ENCODE measurements at regions not wholly inside any gene's neighbourhood (a gene's known extent, or its start where the extent isn't known, plus 50 kb on each side); places are given as distances from the start of the nearest gene placed in this dataset.

DNA sequence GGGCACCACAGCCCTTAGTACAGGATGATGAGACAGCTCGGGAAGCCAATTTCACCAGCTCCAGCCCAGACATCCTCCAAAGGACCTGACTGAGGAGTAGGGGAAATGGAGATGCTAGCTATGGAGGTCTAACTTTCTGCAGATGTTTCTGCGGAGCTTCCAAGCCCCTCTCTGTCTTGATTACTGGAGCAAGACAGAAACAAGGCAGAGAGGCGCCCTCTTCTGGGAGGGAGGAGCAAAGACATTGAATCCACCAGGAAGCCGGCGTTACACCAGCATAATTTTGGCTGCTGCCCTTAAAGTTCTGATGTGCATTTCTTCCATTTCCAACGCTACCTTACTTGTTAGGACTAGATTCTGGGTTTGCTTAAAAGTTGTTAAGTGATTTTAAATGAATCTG is 107.3 kb upstream of the HSD17B12 start:
- Histone ChIP-seq H4K20me1 (ENCODE audit: control insufficient read depth, insufficient read depth, low read length, poor library complexity, severe bottlenecking) (no peaks in the 10 kb centered on the region), H3K36me3 (replicated peaks in 1 of 2; ENCODE audit: control extremely low read depth in 1 of 2, control insufficient read depth in 1 of 2, extremely low read depth in 1 of 2, insufficient read depth in 2 of 2, low read length in 1 of 2) (no peaks in the 10 kb centered on the region), H3K4me3 (ENCODE audit: control extremely low read depth in 1 of 5, extremely low read depth in 1 of 5, insufficient read depth in 1 of 5, low read depth in 2 of 5, low read length in 4 of 5) (no peak overlapping the region), H3K79me2 (ENCODE audit: control insufficient read depth, insufficient read depth, low read length) (no peaks in the 10 kb centered on the region), H3K4me1 (ENCODE audit: control insufficient read depth in 2 of 2, insufficient read depth in 2 of 2, low read length in 2 of 2) (peaks cover 3 to 23% of the 10 kb centered on the region in 2 donors), H3K9ac (ENCODE audit: low read length) (no peak overlapping the region), H3K4me2 (replicated peaks; ENCODE audit: low read depth, low read length, poor library complexity, severe bottlenecking) (no peak overlapping the region), H2AFZ (ENCODE audit: insufficient read depth, low read depth, low read length, poor library complexity, severe bottlenecking) (no peak overlapping the region), H3K27me3 (replicated peaks in 1 of 4; ENCODE audit: control extremely low read depth in 1 of 4, control insufficient read depth in 3 of 4, insufficient read depth in 4 of 4, low read length in 3 of 4) (peaks cover 0 to 70% (median 52%) of the 10 kb centered on the region in 4 experiments), H3K27ac (ENCODE audit: low read length in 2 of 2) (no peak overlapping the region), H3K9me3 (ENCODE audit: control extremely low read depth in 1 of 3, control insufficient read depth in 2 of 3, insufficient read depth in 1 of 3, low read length in 2 of 3) (peaks cover 0 to 14% (median 0%) of the 10 kb centered on the region in 3 donors)
- Mint-ChIP-seq H3K9me3 (ENCODE audit: insufficient read depth) (no peaks in the 10 kb centered on the region), H3K4me1 (peaks cover 21% of the 10 kb centered on the region), H3K27ac (no peak overlapping the region), H3K27me3 (peaks cover 95% of the 10 kb centered on the region), H3K4me3 (no peak overlapping the region)
- whole genome bisulfite sequencing (ENCODE audit: insufficient coverage), result 0% methylated on average over 1 of the region's 6 CpGs
- POLR2A ChIA-PET, result no interaction called here
- TF ChIP-seq EZH2 (IDR thresholded peaks at IDR 0.05; ENCODE audit: borderline replicate concordance, insufficient read depth, low read depth, low read length, poor library complexity, severe bottlenecking), result no peak
- TF ChIP-seq, protein P1, sequence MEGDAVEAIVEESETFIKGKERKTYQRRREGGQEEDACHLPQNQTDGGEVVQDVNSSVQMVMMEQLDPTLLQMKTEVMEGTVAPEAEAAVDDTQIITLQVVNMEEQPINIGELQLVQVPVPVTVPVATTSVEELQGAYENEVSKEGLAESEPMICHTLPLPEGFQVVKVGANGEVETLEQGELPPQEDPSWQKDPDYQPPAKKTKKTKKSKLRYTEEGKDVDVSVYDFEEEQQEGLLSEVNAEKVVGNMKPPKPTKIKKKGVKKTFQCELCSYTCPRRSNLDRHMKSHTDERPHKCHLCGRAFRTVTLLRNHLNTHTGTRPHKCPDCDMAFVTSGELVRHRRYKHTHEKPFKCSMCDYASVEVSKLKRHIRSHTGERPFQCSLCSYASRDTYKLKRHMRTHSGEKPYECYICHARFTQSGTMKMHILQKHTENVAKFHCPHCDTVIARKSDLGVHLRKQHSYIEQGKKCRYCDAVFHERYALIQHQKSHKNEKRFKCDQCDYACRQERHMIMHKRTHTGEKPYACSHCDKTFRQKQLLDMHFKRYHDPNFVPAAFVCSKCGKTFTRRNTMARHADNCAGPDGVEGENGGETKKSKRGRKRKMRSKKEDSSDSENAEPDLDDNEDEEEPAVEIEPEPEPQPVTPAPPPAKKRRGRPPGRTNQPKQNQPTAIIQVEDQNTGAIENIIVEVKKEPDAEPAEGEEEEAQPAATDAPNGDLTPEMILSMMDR (IDR thresholded peaks at IDR 0.05), result no peak
- DNase-seq (no peak), ATAC-seq (ENCODE audit: low read depth) (no peak)
- CTCF ChIA-PET, result no interaction called here
- intact Hi-C loops (cut with micrococcal nuclease), result no loop called here

DNA sequence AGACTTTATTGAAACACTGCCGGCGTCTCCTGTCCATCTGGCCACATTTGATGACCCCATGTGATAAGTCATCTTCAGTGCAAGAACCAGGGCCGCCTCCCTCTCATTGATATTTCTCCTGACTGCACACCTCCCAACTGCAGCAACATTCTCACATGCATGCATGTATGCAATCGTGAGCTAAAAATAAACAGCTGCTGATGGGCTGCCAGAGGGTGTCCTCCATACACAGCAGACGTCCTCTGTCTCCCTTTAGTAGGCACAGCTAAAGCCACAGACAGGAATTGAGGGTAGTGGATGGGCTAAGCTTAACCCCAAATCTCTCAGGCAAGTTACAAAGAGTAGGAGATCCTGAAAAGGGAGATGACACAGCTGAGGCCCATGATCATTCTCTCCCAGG is 106.7 kb upstream of the HSD17B12 start:
- CTCF ChIA-PET, result no interaction called here
- TF ChIP-seq EZH2 (IDR thresholded peaks at IDR 0.05; ENCODE audit: borderline replicate concordance, insufficient read depth, low read depth, low read length, poor library complexity, severe bottlenecking), result no peak
- TF ChIP-seq, protein P1 (IDR thresholded peaks at IDR 0.05), result no peak
- intact Hi-C loops (cut with micrococcal nuclease), result no loop called here

More for the DNA sequence above, 106.7 kb upstream of the HSD17B12 start:
- peaks cover 9 to 28% of the 10 kb centered on the region in 2 donors for H3K4me1 ChIP-seq (ENCODE audit: control insufficient read depth in 2 of 2, insufficient read depth in 2 of 2, low read length in 2 of 2)
- Mint-ChIP-seq H3K9me3 (ENCODE audit: insufficient read depth) (no peaks in the 10 kb centered on the region), H3K4me3 (no peak overlapping the region), H3K27ac (no peak overlapping the region), H3K27me3 (peaks cover 94% of the 10 kb centered on the region), H3K4me1 (peaks cover 26% of the 10 kb centered on the region)
- H3K27me3 ChIP-seq (replicated peaks in 1 of 4; ENCODE audit: control extremely low read depth in 1 of 4, control insufficient read depth in 3 of 4, insufficient read depth in 4 of 4, low read length in 3 of 4), result peaks cover 0 to 76% (median 55%) of the 10 kb centered on the region in 4 experiments
- no peaks in the 10 kb centered on the region for H3K36me3 ChIP-seq (replicated peaks in 1 of 2; ENCODE audit: control extremely low read depth in 1 of 2, control insufficient read depth in 1 of 2, extremely low read depth in 1 of 2, insufficient read depth in 2 of 2, low read length in 1 of 2)
- H3K4me3 ChIP-seq (ENCODE audit: control extremely low read depth in 1 of 5, extremely low read depth in 1 of 5, insufficient read depth in 1 of 5, low read depth in 2 of 5, low read length in 4 of 5), result no peak overlapping the region
- DNase-seq, result no peak
- H4K20me1 ChIP-seq (ENCODE audit: control insufficient read depth, insufficient read depth, low read length, poor library complexity, severe bottlenecking), result no peaks in the 10 kb centered on the region
- ATAC-seq (ENCODE audit: low read depth), result no peak
- no peak overlapping the region for H3K4me2 ChIP-seq (replicated peaks; ENCODE audit: low read depth, low read length, poor library complexity, severe bottlenecking)
- no peak overlapping the region for H3K9ac ChIP-seq (ENCODE audit: low read length)
- H3K79me2 ChIP-seq (ENCODE audit: control insufficient read depth, insufficient read depth, low read length), result no peaks in the 10 kb centered on the region
- no peak overlapping the region for H3K27ac ChIP-seq (ENCODE audit: low read length in 2 of 2)
- no peak overlapping the region for H2AFZ ChIP-seq (ENCODE audit: insufficient read depth, low read depth, low read length, poor library complexity, severe bottlenecking)
- 59% methylated on average over 3 of the region's 5 CpGs for WGBS (ENCODE audit: insufficient coverage)
- POLR2A ChIA-PET, result no interaction called here
- H3K9me3 ChIP-seq (ENCODE audit: control extremely low read depth in 1 of 3, control insufficient read depth in 2 of 3, insufficient read depth in 1 of 3, low read length in 2 of 3), result peaks cover 0 to 14% (median 0%) of the 10 kb centered on the region in 3 donors

All from B cell (primary cell).